ENCODE measurements at regions not wholly inside any gene's neighbourhood (a gene's known extent, or its start where the extent isn't known, plus 50 kb on each side); places are given as distances from the start of the nearest gene placed in this dataset.

DNA sequence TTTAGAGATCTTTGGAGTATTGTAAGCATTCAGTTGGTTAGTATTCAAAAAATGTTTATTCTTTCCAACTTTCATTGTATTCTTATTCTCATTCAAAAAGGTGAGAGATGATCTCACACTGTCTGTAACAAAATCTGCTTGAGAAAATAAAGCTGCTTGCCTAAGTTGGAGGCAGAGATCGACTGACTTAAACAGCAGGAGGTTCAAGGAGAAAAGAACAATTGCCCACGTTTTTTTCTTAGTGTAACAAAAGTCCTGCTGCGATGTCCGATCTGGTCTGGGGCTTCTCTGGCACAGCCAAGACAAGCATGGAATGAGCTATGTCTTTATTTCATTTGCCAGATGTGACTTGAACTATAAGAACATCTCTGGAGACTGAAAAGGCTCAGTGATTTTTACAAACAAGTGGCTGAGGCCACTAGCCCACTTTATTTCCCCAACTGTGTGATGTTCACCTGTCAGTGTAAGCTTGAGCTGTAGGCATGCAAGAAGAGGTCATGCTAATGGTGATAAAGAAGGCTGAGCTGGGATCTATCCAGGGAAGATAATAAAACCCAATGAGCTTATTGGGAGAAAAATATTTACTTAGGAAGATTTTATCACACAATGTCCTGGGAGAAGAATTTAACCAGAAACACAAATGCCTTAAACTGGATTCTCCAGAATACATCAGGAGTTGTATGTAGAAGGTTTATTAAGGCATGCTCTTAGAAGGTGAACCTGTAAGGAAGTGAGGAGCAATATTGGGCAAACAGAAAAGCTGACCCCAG, 580.1 kb upstream of the BTBD3 start:
- TF ChIP-seq, protein P1, sequence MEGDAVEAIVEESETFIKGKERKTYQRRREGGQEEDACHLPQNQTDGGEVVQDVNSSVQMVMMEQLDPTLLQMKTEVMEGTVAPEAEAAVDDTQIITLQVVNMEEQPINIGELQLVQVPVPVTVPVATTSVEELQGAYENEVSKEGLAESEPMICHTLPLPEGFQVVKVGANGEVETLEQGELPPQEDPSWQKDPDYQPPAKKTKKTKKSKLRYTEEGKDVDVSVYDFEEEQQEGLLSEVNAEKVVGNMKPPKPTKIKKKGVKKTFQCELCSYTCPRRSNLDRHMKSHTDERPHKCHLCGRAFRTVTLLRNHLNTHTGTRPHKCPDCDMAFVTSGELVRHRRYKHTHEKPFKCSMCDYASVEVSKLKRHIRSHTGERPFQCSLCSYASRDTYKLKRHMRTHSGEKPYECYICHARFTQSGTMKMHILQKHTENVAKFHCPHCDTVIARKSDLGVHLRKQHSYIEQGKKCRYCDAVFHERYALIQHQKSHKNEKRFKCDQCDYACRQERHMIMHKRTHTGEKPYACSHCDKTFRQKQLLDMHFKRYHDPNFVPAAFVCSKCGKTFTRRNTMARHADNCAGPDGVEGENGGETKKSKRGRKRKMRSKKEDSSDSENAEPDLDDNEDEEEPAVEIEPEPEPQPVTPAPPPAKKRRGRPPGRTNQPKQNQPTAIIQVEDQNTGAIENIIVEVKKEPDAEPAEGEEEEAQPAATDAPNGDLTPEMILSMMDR (IDR thresholded peaks at IDR 0.05), result no peak
- TF ChIP-seq POLR2A (IDR thresholded peaks at IDR 0.05), result no peak

Measured in lower leg skin (tissue), 3 donors.